ENCODE measurements at regions not wholly inside any gene's neighbourhood (a gene's known extent, or its start where the extent isn't known, plus 50 kb on each side); places are given as distances from the start of the nearest gene placed in this dataset.
"Not testable (repeated sequence)": the region's sequence is repeated elsewhere in the genome, so short reads cannot be mapped to it uniquely, and the experiment has no call there.

GRCh38 chr18:61624631-61625030 is 268.2 kb downstream of the RNF152 start:
- DNase-seq (ENCODE audit: low read depth) = not testable (repeated sequence)

GRCh38 chr18:61619783-61620182 is 273.0 kb downstream of the RNF152 start:
- DNase-seq (ENCODE audit: low read depth) = no peak

- no peak for DNase-seq (ENCODE audit: low read depth)
These were observed 274.0 kb downstream of the RNF152 start for GRCh38 chr18:61618816-61619215.

GRCh38 chr18:61616111-61616610 is 276.6 kb downstream of the RNF152 start:
- no peak for DNase-seq (ENCODE audit: low read depth)

GRCh38 chr18:61612517-61612916 is 279.3 kb downstream of the CDH20 start:
- DNase-seq (ENCODE audit: low read depth) = no peak

GRCh38 chr18:61609131-61609530 is 275.9 kb downstream of the CDH20 start:
- DNase-seq (ENCODE audit: low read depth) = no peak

- no peak for DNase-seq (ENCODE audit: low read depth)
These were observed 275.1 kb downstream of the CDH20 start for GRCh38 chr18:61608316-61608715.

GRCh38 chr18:61607867-61608266 is 274.6 kb downstream of the CDH20 start:
- no peak for DNase-seq (ENCODE audit: low read depth)

- peak; percentile 93 for DNase-seq (ENCODE audit: low read depth)
These were observed 273.5 kb downstream of the CDH20 start for GRCh38 chr18:61606759-61607158.

- DNase-seq (ENCODE audit: low read depth) = peak; percentile 82
These were observed 272.9 kb downstream of the CDH20 start for GRCh38 chr18:61606068-61606660.

GRCh38 chr18:61605376-61606067 is 272.3 kb downstream of the CDH20 start:
- no peak for DNase-seq (ENCODE audit: low read depth)
